A673 (cell line): ENCODE measurements at regions not wholly inside any gene's neighbourhood (a gene's known extent, or its start where the extent isn't known, plus 50 kb on each side); places are given as distances from the start of the nearest gene placed in this dataset.

ENCODE experiments used
- BruUV-seq: library from RNA; stranded (reverse); fragments of 400-500 nt; replicated peaks from 2 replicates; lab custom pipeline; 2021; lab: Mats Ljungman, UMichigan
- CTCF ChIA-PET: fragments of 300-600 bp; sonication (Branson Sonifier 250); formaldehyde crosslinking; loops from one replicate; lab custom pipeline; 2022; ENCODE audit warnings: antibody characterized with exemption; lab: Charles Lee
- POLR2A ChIA-PET: fragments of 300-600 bp; sonication (Branson Sonifier 250); formaldehyde crosslinking; loops from one replicate; lab custom pipeline; 2022; ENCODE audit warnings: antibody characterized with exemption; ENCODE audit not compliant: low non-redundant PET; lab: Charles Lee
- DNase-seq: peaks from one replicate; pipeline ENCODE4 v3.0.0-alpha.2; 2015; ENCODE audit warnings: low spot score
- H3K27ac ChIP-seq: fragments of 200-600 bp; sonication (generic); 2 replicates; pipeline ENCODE4 v1.5.1; 2016; ENCODE audit warnings: mixed run types, low read depth, mild to moderate bottlenecking, mixed read lengths, antibody characterized with exemption, low read length; ENCODE audit not compliant: poor library complexity, severe bottlenecking
- H3K27me3 ChIP-seq: fragments of 200-600 bp; sonication (generic); replicated peaks from 2 replicates; pipeline ENCODE4 v1.6.1; 2017; ENCODE audit warnings: mixed run types, low read depth, mild to moderate bottlenecking, mixed read lengths, antibody characterized with exemption, low read length; ENCODE audit not compliant: insufficient read depth, poor library complexity
- H3K36me3 ChIP-seq: fragments of 200-600 bp; sonication (generic); 2 replicates; pipeline ENCODE4 v1.6.1; 2016; ENCODE audit warnings: mixed run types, mild to moderate bottlenecking, mixed read lengths, antibody characterized with exemption, low read length; ENCODE audit not compliant: insufficient read depth, poor library complexity, severe bottlenecking
- H3K4me1 ChIP-seq: fragments of 200-600 bp; sonication (generic); 2 replicates; pipeline ENCODE4 v1.6.1; 2017; ENCODE audit warnings: mixed run types, mild to moderate bottlenecking, mixed read lengths, antibody characterized with exemption, low read length; ENCODE audit not compliant: insufficient read depth, poor library complexity, severe bottlenecking
- H3K4me3 ChIP-seq: fragments of 200-600 bp; sonication (generic); 2 replicates; pipeline ENCODE4 v1.5.1; 2016; ENCODE audit warnings: low read depth, mixed run types, mild to moderate bottlenecking, mixed read lengths, low read length; ENCODE audit not compliant: poor library complexity, severe bottlenecking
- H3K9me3 ChIP-seq: fragments of 200-600 bp; sonication (generic); 2 replicates; pipeline ENCODE4 v1.6.1; 2016; ENCODE audit warnings: mixed run types, low read depth, mild to moderate bottlenecking, mixed read lengths, antibody characterized with exemption, low read length; ENCODE audit not compliant: poor library complexity, severe bottlenecking
- CTCF ChIP-seq: fragments of 300-800, 200-600 bp; sonication (generic); conservative IDR thresholded peaks from 2 replicates; pipeline ENCODE4 v1.5.1; 2017; ENCODE audit warnings: low read depth, mild to moderate bottlenecking, antibody characterized with exemption, low read length, moderate library complexity, mixed read lengths
- EZH2 ChIP-seq: fragments of 200-600 bp; sonication (generic); IDR thresholded peaks from 2 replicates; pipeline ENCODE4 v1.6.1; 2017; ENCODE audit warnings: borderline replicate concordance, low read depth, mild to moderate bottlenecking, mixed read lengths, antibody characterized with exemption, low read length; ENCODE audit not compliant: poor library complexity, severe bottlenecking
- intact Hi-C: fragments of 100-400 bp; cut with micrococcal nuclease; formaldehyde crosslinking; loops from one replicate; pipeline ENCODE4 v1.10.0; 2022; ENCODE audit not compliant: unreplicated experiment

GRCh38 chr4:54800831-54801530 lies 143.2 kb downstream of the KIT start:
- no peak for DNase-seq
- no peaks in the 10 kb centered on the region for H3K4me1 ChIP-seq
- ChIA-PET CTCF (no interaction called here), POLR2A (no interaction called here)
- H3K4me3 ChIP-seq, result no peak overlapping the region
- no peaks in the 10 kb centered on the region for H3K36me3 ChIP-seq
- no peaks in the 10 kb centered on the region for H3K9me3 ChIP-seq
- BruUV-seq, result no TSS peak
- no peaks in the 10 kb centered on the region for H3K27me3 ChIP-seq
- intact Hi-C loops, result no loop called here
- H3K27ac ChIP-seq, result no peak overlapping the region
- no peak for TF ChIP-seq EZH2
- TF ChIP-seq CTCF, result no peak

GRCh38 chr4:54794579-54794978 lies 136.8 kb downstream of the KIT start:
- H3K27ac ChIP-seq, result no peak overlapping the region
- H3K4me1 ChIP-seq, result no peaks in the 10 kb centered on the region
- CTCF ChIA-PET, result no interaction called here
- TF ChIP-seq EZH2, result no peak
- TF ChIP-seq CTCF, result no peak
- H3K36me3 ChIP-seq, result no peaks in the 10 kb centered on the region
- intact Hi-C loops, result no loop called here
- H3K4me3 ChIP-seq, result no peak overlapping the region
- DNase-seq, result no peak
- no peaks in the 10 kb centered on the region for H3K9me3 ChIP-seq
- H3K27me3 ChIP-seq, result no peaks in the 10 kb centered on the region
- BruUV-seq, result no TSS peak
- POLR2A ChIA-PET, result no interaction called here

GRCh38 chr4:54793856-54794422 lies 136.2 kb downstream of the KIT start:
- CTCF ChIA-PET, result no interaction called here

More at GRCh38 chr4:54793856-54794422, 136.2 kb downstream of the KIT start:
- no TSS peak for BruUV-seq
- TF ChIP-seq EZH2, result no peak
- TF ChIP-seq CTCF, result no peak
- H3K4me3 ChIP-seq, result no peak overlapping the region
- no peak for DNase-seq
- H3K9me3 ChIP-seq, result no peaks in the 10 kb centered on the region
- no peak overlapping the region for H3K27ac ChIP-seq
- intact Hi-C loops, result no loop called here
- no peaks in the 10 kb centered on the region for H3K4me1 ChIP-seq
- H3K27me3 ChIP-seq, result no peaks in the 10 kb centered on the region
- POLR2A ChIA-PET, result no interaction called here
- no peaks in the 10 kb centered on the region for H3K36me3 ChIP-seq
